C1 segment of cervical spinal cord (tissue), 14 donors: ENCODE measurements at regions not wholly inside any gene's neighbourhood (a gene's known extent, or its start where the extent isn't known, plus 50 kb on each side); places are given as distances from the start of the nearest gene placed in this dataset.
"Not testable (repeated sequence)": the region's sequence is repeated elsewhere in the genome, so short reads cannot be mapped to it uniquely, and the experiment has no call there.

ENCODE experiments used
- DNase-seq, 14 donors: peaks; one replicate each; lab custom pipeline; 2025; lab: John Stamatoyannopoulos, UW

GRCh38 chr11:115652496-115652895, 148.3 kb upstream of the CADM1 start:
- DNase-seq: no peak

GRCh38 chr11:115652094-115652493, 147.9 kb upstream of the CADM1 start:
- no peak for DNase-seq

GRCh38 chr11:115649461-115649860, 145.2 kb upstream of the CADM1 start:
- no peak for DNase-seq

DNA sequence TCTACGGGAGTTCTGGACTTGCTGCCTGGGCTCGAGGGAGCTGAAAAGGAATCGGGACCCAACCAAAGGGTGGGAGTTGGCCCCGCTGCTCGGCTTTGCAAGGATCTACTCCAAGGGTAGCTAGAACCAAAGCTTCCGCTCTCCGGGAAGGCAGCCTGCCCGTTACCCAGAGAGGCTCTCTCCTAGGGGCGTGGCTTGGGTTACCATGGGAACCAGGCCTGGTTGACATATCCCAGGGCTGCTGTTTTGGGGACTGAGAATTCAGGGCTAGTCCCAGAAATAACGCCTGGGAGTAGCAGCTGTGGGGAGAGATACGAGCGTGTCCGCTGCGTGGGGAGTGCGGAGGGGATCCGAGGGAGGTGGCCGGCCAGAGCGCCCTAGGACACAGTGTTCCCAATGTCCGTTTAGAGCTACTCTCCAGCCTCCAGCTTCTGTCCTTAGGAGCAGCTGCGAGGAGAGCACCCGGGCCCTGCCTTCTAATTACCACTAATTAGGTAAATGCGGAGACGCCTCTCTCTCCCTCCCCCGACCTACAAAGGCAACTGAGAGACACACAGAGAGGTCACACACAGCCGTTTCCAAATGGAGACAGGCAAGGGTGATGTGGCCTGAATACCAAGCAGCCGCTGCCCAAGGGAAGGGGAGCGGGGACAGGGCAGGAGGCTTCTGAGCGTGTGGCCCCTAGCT, 141.6 kb upstream of the CADM1 start:
- DNase-seq: peak in 8 of 14 donors; percentile 14 to 60 (median 41)

- no peak for DNase-seq
Measured at GRCh38 chr11:115644856-115645255, 140.6 kb upstream of the CADM1 start.

DNA sequence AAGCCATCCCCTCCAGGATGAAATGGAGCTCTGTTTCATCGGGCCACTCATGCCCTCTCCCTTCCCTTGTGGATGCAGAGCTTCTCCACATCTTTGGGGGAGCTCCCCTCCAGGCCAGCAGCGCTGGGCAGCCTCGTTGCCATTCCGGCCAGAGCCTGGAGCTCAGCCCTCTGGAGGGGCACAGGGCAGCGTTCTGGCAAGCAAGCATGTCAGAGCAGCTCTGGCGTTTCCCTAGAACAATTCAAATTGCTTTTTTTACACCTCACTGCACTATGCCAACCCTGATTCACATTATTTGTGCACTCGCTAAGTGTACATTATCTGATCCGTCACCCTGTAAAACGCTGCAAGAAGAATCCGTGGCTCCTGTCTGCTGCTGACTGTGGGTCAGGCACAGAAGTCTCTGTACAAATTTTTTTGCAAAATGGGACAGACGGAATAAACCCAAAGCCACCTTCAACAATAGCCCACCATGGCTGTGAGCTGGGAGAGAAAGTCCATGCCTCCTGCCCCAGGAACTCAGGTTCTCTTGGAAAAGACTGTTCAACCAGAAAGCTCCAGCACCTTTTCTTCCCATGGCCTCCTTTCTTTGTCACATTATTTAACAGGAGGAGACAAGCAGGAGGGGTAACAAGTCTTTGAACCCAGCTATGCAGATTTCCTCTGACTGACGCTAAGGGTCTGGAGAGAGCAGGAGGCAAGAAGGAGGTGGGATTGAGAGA, 139.5 kb upstream of the CADM1 start:
- DNase-seq: peak in 3 of 14 donors; percentile 7 to 48 (median 14)

- peak in 1 of 14 donors; percentile 43 for DNase-seq
Measured at GRCh38 chr11:115642660-115643059, 138.4 kb upstream of the CADM1 start.

DNA sequence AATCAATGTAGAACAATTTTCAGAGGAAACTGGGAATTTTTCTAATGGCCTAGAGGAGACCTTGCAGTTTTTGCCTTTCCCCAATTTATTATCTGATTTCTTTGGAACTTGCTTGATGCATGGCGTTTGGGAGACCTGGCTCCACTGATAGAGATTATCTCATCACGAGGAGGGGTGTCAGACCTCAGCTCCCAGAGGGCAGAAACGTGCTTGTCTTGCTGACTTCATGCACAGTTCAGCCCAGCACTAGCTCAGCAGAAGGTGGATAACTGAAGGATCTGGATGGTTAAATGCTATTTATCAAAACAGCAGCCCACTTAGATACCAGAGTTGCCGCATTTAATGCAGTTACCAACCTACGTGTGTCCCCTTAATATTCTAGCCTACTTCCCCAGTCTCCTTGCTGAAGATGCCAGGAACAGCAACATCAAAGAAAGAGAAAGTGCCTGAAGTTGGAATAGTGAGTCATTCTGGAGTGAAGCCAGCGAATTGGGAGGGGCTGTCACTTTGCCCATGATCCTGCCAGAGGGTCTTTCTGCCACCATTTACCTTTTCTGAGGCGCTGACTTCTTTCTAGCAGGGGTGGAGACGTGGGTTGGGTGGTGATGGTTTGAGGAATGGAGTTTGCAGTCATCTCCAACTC, 133.5 kb upstream of the CADM1 start:
- peak in 1 of 14 donors; percentile 15 for DNase-seq

DNA sequence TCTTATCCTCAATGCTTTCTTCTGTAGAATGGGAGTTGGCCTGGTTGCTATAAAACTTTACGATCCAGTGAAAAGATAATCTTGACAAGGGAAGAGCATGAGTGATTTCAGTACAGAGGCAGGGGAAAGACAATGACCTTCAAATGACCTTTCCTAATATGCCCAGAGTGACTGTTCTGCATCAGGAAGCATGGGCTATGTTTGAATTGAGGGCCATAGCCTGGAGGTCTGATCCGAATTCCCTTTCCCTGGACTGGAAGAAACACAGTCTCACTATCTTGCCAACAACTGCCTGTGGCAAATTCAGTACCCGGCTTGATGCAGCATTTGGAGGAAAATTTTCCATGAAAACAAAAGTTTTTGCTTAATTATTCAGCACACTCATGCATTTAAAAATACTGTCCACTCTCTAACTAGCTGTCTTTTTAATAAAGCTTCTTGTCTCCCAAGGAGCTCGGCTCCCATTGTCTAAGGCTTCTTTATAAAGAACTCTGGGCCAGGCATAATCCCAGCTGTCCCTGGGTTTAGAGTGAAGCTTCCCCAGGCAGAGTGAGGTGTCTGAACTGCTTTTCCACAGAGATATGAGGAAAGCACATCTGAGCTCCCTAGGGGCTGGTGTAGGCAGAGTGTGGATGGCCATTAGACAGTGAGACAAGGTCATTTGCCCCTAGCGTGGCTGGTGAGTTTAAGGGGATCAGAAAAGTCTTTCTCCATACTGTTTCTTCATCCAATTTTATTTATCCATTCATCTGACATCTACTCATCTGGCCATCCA, 132.7 kb upstream of the CADM1 start:
- no peak for DNase-seq

GRCh38 chr11:115633977-115634376, 129.8 kb upstream of the CADM1 start:
- DNase-seq: not testable (repeated sequence)

GRCh38 chr11:115632061-115632460, 127.8 kb upstream of the CADM1 start:
- no peak for DNase-seq

DNA sequence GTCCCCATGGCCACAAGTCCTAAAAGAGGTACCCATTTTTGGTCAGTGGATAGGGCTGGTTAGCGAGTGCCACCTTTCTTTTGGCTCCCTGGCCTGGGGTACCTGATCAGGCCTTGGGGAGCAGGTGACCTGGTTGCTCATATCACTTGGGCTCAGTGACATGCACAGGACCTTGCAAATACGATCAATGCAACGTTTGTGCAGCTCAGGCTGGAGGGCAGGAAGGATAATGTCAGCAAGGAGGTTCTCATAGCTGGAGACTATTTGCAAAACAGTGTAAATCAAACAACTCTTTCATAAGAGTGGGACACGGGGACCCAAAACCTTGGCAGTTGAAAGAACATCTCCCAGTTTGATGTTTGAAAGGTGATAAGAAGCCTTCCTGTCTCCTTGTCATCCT, 127.4 kb upstream of the CADM1 start:
- DNase-seq: no peak

- no peak for DNase-seq
Measured at GRCh38 chr11:115630214-115630613, 126.0 kb upstream of the CADM1 start.

DNA sequence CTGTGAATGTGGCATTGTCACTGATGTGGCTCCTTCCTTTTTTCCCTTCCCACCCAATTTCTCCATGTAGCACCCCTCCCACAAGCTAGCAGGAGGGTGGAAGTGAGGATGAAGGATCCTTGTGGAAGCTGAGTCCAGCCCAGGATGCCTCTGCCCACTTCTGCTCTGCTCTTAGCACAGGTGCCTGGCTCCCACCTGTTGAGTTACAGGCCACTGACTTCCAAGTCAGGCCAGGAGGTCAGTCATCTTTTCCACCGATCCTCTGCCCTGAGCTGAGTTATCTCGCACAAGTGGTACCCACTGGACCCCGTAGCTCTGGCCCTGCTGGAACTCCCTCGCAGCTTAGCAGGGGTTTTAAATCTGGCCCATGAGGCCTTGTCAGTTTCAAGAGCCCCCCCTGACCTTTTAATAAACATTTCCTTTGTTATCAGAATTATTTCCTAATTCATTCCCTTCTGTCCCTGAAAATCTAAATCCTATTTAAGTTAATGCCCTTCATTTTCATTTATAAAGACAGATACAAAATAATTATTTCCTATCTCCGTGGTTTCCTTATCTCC, 125.3 kb upstream of the CADM1 start:
- no peak for DNase-seq

DNA sequence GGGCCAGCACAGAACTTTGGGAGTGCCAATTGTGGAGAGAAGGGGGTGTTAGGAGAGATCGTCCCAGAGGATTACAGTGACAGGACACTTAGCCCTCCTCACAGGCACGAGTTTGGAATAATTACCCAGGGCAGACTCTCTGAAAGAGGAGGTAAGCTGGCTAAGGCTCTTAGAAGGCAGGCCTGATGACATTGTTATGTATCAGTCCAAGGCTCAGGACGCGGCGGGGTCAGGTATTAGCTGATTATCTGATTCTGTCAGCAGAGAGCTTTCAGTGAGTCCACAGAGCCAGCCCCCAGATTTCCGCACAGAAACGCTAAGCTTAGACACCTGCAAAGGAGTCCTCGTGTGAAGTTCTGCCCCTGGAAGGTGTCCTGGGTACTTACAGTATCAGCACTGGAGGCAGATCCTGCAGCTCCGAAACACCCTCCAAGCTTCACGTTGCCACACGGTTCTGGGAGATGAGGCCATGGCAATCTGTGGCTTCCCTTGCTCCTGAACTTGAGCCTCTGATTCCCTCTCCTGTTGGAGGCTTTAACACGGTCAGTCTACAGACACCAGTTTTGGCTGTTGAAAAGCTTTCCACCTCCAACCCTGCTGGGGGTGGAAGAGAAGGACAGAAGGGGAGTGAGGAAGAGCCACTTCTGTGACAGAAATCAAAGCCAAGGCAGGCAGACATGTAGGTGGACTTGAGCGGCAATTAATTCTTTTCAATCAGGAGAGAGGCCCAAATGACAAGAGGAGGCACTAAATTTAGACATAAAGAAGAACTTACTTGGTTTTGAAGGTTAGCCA, 123.6 kb upstream of the CADM1 start:
- DNase-seq: peak in 1 of 14 donors; percentile 62

DNA sequence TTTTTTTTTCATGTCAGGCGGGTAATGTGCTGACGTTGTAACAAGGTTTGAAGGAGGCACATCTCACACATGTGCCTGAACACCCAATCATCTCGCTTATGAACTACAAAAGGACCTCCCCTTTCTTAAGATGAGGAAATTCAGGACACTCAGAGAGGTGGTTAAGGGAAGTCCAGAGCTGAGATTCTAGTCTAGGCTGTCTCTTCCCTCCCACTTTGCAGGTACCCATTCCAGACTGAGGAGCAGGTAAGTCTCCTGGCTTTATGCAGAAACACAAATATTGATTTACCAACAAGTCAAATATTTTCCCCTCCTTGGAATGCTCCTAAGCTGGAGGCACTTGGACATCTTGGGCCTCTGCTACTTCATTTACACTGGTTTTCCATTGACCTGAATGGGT, 122.9 kb upstream of the CADM1 start:
- DNase-seq: no peak

GRCh38 chr11:115626414-115626813, 122.2 kb upstream of the CADM1 start:
- no peak for DNase-seq

- DNase-seq: no peak
Measured at GRCh38 chr11:115625502-115625901, 121.3 kb upstream of the CADM1 start.

DNA sequence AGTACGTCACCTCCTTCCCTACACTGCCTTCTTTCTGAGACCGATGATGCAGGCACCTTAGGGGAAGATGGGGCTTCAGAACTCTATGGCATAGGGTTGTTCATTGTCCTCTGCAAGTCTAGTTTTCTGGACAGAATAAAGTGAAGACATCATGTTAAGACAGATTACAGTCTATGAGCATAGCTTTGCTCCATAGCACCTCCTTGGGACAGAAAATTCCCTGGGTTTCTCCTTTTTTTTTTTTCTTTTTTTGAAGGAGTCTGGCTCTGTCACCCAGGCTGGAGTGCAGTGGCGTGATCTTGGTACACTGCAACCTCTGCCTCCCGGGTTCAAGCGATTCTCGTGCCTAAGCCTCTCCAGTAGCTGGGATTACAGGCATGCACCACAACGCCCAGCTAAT, 119.8 kb upstream of the CADM1 start:
- no peak for DNase-seq

DNA sequence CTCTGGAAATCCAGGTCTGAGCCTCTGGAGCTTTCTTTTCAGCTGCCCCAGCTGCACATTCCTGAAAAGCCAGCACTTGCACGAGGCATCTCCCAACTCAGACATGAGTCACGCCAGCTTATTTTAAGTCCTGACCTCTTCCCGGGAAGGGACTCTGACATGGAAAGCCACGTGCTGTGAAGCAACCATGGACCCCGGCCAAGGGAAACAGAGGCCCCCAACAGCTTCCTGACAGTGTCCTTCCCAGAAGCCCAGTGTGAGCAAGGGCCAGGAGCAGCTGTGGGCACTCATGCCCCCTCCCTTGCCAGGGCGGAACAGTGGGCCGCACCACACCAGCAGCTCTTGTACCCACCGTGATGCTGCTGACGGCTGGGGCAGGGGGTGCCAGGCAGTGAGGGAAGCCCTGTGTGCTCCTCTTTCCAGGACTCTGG, 118.8 kb upstream of the CADM1 start:
- peak in 2 of 14 donors; percentile 8 to 38 for DNase-seq

DNA sequence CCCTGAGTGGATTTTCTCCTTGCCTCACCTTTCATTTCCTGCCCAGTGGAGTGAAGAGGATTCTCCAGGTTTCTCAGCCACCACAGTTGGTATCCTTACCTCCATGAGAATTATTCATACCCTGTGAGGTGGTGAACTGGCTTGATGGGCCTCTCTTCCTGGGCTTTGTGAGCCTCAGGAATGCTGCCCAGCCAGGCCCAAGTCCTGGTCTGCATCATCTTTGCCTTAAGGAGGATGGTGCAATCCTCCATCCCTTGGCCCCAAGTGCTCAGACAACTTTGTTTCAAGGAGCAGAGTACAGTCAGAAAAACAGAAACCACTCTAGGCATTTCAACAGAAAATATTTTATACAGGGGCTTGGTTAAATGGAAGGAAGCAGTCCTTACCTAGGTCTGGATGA, 114.2 kb upstream of the CADM1 start:
- DNase-seq: no peak
